Osteoblast (primary cell): ENCODE measurements at regions not wholly inside any gene's neighbourhood (a gene's known extent, or its start where the extent isn't known, plus 50 kb on each side); places are given as distances from the start of the nearest gene placed in this dataset.

Source experiments
- DNase-seq: peaks from one replicate; pipeline ENCODE4 v3.0.0; 2011; ENCODE audit warnings: low spot score, mixed read lengths; ENCODE audit not compliant: insufficient read length; ENCODE audit errors: missing footprints
- H2AFZ ChIP-seq: 2 replicates; pipeline ENCODE4 v1.6.0; 2011; ENCODE audit warnings: mild to moderate bottlenecking, low read length
- H3K27ac ChIP-seq: 2 replicates; pipeline ENCODE4 v1.5.1; 2011; ENCODE audit warnings: mild to moderate bottlenecking, low read depth, low read length, moderate library complexity
- H3K27me3 ChIP-seq: 2 replicates; pipeline ENCODE4 v1.6.0; 2012; ENCODE audit warnings: mild to moderate bottlenecking, control low read depth, inconsistent platforms, low read length, moderate library complexity; ENCODE audit not compliant: insufficient read depth
- H3K36me3 ChIP-seq: 2 replicates; pipeline ENCODE4 v1.5.1; 2011; ENCODE audit warnings: mild to moderate bottlenecking, low read length, control low read depth, moderate library complexity; ENCODE audit not compliant: insufficient read depth
- H3K4me1 ChIP-seq: 2 replicates; pipeline ENCODE4 v1.5.1; 2011; ENCODE audit warnings: mild to moderate bottlenecking, low read length, control low read depth, moderate library complexity; ENCODE audit not compliant: insufficient read depth
- H3K4me2 ChIP-seq: 2 replicates; pipeline ENCODE4 v1.6.0; 2011; ENCODE audit warnings: mild to moderate bottlenecking, low read length; ENCODE audit not compliant: insufficient read depth
- H3K4me3 ChIP-seq: fragments of 200-600 bp; sonication (generic); 3 replicates; pipeline ENCODE4 v1.5.1; 2012; ENCODE audit warnings: mild to moderate bottlenecking, low read length, inconsistent platforms; ENCODE audit not compliant: insufficient read depth
- H3K79me2 ChIP-seq: 2 replicates; pipeline ENCODE4 v1.6.0; 2012; ENCODE audit warnings: mild to moderate bottlenecking, low read length, control low read depth, inconsistent platforms; ENCODE audit not compliant: insufficient read depth
- H3K9me3 ChIP-seq: 2 replicates; pipeline ENCODE4 v1.5.1; 2011; ENCODE audit warnings: low read depth, low read length, control low read depth
- H4K20me1 ChIP-seq: 2 replicates; pipeline ENCODE4 v1.6.0; 2012; ENCODE audit warnings: mild to moderate bottlenecking, low read length, control low read depth; ENCODE audit not compliant: insufficient read depth
- TF ChIP-seq, protein P1 (sequence below): IDR thresholded peaks from 2 replicates; pipeline ENCODE4 v1.5.1; 2011; ENCODE audit warnings: mild to moderate bottlenecking, low read depth, low read length, moderate library complexity; ENCODE audit errors: extremely low read depth

DNA sequence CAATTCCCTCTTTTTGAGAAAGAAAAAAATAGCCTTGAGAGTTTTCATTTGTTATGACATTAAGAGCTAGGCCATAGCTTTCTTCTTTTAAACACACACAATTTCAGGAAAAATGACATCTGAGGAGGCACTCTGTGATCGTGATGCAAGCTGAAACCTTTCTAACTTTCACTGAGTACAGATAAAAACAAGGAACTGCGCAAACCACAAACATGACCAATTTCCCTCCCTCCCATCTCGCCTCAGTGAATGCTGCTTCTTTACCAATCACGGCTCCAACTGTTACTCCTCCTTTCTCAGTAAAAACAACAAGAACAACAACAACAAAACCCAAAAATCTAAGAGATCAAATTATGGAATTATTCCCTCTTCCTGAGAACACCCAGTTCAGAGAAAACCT is 626.8 kb downstream of the TLL1 start:
- no peaks in the 10 kb centered on the region for H3K4me1 ChIP-seq
- H3K36me3 ChIP-seq: no peaks in the 10 kb centered on the region
- no peak for DNase-seq
- H3K9me3 ChIP-seq: no peaks in the 10 kb centered on the region
- no peaks in the 10 kb centered on the region for H3K27me3 ChIP-seq
- peak overlapping the region; percentile 48 for H2AFZ ChIP-seq
- no peaks in the 10 kb centered on the region for H4K20me1 ChIP-seq
- H3K4me2 ChIP-seq: no peak overlapping the region
- H3K27ac ChIP-seq: no peak overlapping the region
- H3K4me3 ChIP-seq: no peak overlapping the region
- TF ChIP-seq, protein P1, sequence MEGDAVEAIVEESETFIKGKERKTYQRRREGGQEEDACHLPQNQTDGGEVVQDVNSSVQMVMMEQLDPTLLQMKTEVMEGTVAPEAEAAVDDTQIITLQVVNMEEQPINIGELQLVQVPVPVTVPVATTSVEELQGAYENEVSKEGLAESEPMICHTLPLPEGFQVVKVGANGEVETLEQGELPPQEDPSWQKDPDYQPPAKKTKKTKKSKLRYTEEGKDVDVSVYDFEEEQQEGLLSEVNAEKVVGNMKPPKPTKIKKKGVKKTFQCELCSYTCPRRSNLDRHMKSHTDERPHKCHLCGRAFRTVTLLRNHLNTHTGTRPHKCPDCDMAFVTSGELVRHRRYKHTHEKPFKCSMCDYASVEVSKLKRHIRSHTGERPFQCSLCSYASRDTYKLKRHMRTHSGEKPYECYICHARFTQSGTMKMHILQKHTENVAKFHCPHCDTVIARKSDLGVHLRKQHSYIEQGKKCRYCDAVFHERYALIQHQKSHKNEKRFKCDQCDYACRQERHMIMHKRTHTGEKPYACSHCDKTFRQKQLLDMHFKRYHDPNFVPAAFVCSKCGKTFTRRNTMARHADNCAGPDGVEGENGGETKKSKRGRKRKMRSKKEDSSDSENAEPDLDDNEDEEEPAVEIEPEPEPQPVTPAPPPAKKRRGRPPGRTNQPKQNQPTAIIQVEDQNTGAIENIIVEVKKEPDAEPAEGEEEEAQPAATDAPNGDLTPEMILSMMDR: no peak
- no peaks in the 10 kb centered on the region for H3K79me2 ChIP-seq

DNA sequence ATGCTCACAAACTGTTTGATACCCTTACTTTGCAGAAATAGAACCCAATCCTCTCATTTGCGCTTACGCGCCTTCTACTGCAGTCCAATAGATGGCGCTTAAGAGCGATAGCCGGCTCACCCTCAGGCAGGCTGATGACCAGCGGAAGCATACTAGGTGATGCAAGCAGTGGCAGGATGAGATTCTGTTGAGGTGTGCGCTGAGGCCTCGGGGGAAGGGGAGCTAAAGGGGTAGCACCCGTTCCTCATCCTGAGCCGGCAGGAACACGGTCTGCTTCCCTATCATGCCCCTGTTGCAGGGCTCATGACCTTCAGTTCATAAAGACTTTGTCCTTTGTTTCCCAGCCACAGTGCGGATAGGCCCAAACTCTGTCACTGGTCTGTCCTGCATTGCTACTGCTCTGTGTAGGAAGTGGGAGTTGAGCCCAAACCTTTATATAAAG is 628.9 kb downstream of the TLL1 start:
- Histone ChIP-seq H3K4me1 (no peaks in the 10 kb centered on the region), H3K9me3 (no peaks in the 10 kb centered on the region), H3K36me3 (no peaks in the 10 kb centered on the region), H3K4me3 (no peak overlapping the region), H3K27me3 (no peaks in the 10 kb centered on the region), H4K20me1 (no peaks in the 10 kb centered on the region), H3K79me2 (no peaks in the 10 kb centered on the region), H3K27ac (no peak overlapping the region), H3K4me2 (peak overlapping the region; percentile 7), H2AFZ (peak overlapping the region; percentile 74)
- TF ChIP-seq, protein P1: peak; percentile 55
- peak; percentile 1 for DNase-seq

DNA sequence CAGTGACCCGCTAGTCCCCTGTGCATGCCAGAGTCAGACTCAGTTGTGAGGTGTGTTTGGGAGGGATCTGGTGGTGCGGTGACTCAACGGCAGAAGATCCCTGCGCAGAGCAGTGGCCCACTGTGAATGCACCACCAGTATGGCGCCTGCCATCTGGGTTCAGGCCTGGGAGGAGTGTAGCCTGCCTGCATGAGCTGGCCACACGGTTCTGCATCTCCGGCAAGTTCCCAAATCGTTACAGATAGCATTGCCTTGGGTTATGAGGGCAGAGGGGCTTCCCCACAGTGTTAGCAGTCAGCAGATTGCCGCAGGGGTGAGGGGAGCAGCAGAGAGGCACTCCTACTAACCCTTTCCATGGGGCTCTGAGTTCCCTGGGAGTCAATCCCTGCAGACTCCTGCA is 629.6 kb downstream of the TLL1 start:
- Histone ChIP-seq H3K79me2 (no peaks in the 10 kb centered on the region), H3K9me3 (no peaks in the 10 kb centered on the region), H4K20me1 (no peaks in the 10 kb centered on the region), H3K4me2 (no peak overlapping the region), H2AFZ (peak overlapping the region; percentile 59), H3K4me3 (no peak overlapping the region), H3K27ac (no peak overlapping the region), H3K27me3 (no peaks in the 10 kb centered on the region), H3K4me1 (no peaks in the 10 kb centered on the region), H3K36me3 (no peaks in the 10 kb centered on the region)
- TF ChIP-seq, protein P1: no peak
- DNase-seq: no peak

DNA sequence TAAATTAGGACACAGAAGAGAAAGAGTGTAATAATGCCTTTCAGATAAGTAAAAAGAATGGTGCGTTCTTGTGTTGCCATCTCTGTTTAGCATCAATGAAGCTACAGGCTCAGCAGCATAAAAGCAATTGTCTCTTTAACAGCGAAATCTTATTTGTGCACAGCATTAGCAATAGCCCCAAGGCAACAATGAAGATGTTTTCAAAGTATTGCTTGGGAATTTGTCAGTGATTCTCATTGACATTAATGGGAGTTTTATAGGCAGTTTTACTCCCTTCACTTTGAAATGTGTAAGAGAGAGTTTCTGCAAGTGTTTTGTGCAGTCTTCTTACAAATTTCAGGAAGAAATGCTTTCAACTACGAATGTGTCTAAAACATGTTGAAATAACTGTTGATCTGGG is 633.0 kb downstream of the TLL1 start:
- Histone ChIP-seq H3K79me2 (no peaks in the 10 kb centered on the region), H3K36me3 (no peaks in the 10 kb centered on the region), H3K4me3 (no peak overlapping the region), H3K27me3 (no peaks in the 10 kb centered on the region), H2AFZ (no peak overlapping the region), H3K27ac (no peak overlapping the region), H4K20me1 (no peaks in the 10 kb centered on the region), H3K9me3 (no peaks in the 10 kb centered on the region), H3K4me2 (no peak overlapping the region), H3K4me1 (no peaks in the 10 kb centered on the region)
- DNase-seq: no peak
- TF ChIP-seq, protein P1: no peak
